Esophagus muscularis mucosa (tissue), 4 donors: ENCODE measurements at regions not wholly inside any gene's neighbourhood (a gene's known extent, or its start where the extent isn't known, plus 50 kb on each side); places are given as distances from the start of the nearest gene placed in this dataset.

ENCODE experiments used
- DNase-seq: peaks from one replicate; pipeline ENCODE4 v3.0.0-alpha.2; 2017; ENCODE audit errors: extremely low spot score
- H3K27ac ChIP-seq, 4 donors: fragments of 200-600 bp; sonication (generic); replicated peaks in 1 of 4; 1 replicate in 3 of 4; 2 replicates in 1 of 4; pipeline ENCODE4 v1.5.1; 2016 to 2019; ENCODE audit warnings: mild to moderate bottlenecking in 1 of 4
- H3K27me3 ChIP-seq, 4 donors: fragments of 200-600 bp; sonication (generic); one replicate each; pipeline versions ENCODE4 v1.5.1 to v1.6.0; 2016 to 2019
- H3K36me3 ChIP-seq, 4 donors: fragments of 200-600 bp; sonication (generic); one replicate each; pipeline ENCODE4 v1.5.1; 2016 to 2019
- H3K4me1 ChIP-seq, 4 donors: fragments of 200-600 bp; sonication (generic); one replicate each; pipeline ENCODE4 v1.5.1; 2016 to 2019
- H3K4me3 ChIP-seq, 4 donors: fragments of 200-600 bp; sonication (generic); 1 replicate in 2 of 4; 2 replicates in 2 of 4; pipeline ENCODE4 v1.5.1; 2016 to 2019; ENCODE audit warnings: mild to moderate bottlenecking in 4 of 4, moderate library complexity in 1 of 4
- H3K9me3 ChIP-seq, 4 donors: fragments of 200-600 bp; sonication (generic); 1 replicate in 3 of 4; 2 replicates in 1 of 4; pipeline ENCODE4 v1.5.1; 2016 to 2019
- EP300 ChIP-seq: sonication (generic); formaldehyde crosslinking; IDR thresholded peaks from one replicate; pipeline ENCODE4 v1.6.1; 2017; ENCODE audit warnings: antibody characterized with exemption
- POLR2A ChIP-seq: fragments of 450-650 bp; IDR thresholded peaks from one replicate; pipeline ENCODE4 v1.6.1; 2017; ENCODE audit warnings: antibody characterized with exemption, moderate library complexity, mild to moderate bottlenecking, low read depth
- POLR2AphosphoS5 ChIP-seq, 2 donors: sonication (generic); formaldehyde crosslinking; IDR thresholded peaks; one replicate each; pipeline ENCODE4 v1.6.1; 2017; ENCODE audit warnings: antibody characterized with exemption in 2 of 2
- WGBS: methylation state at CpG from one replicate; pipeline ENCODE4 v1.1.5; 2018; 5-methylcytosine and 5-hydroxymethylcytosine counted together
- intact Hi-C: fragments of 100-400 bp; cut with DNase I; formaldehyde crosslinking; loops from one replicate; pipeline ENCODE4 v1.15.1; 2023
- TF ChIP-seq, protein P1 (sequence below), 3 experiments: fragments of 200-600 bp in 2 of 3; fragments of 450-650 bp in 1 of 3; sonication (generic) in 2 of 3; IDR thresholded peaks; one replicate each; pipeline ENCODE4 v1.5.1; 2017 to 2019; ENCODE audit warnings: antibody characterized with exemption in 3 of 3, mild to moderate bottlenecking in 2 of 3, moderate library complexity in 1 of 3

DNA sequence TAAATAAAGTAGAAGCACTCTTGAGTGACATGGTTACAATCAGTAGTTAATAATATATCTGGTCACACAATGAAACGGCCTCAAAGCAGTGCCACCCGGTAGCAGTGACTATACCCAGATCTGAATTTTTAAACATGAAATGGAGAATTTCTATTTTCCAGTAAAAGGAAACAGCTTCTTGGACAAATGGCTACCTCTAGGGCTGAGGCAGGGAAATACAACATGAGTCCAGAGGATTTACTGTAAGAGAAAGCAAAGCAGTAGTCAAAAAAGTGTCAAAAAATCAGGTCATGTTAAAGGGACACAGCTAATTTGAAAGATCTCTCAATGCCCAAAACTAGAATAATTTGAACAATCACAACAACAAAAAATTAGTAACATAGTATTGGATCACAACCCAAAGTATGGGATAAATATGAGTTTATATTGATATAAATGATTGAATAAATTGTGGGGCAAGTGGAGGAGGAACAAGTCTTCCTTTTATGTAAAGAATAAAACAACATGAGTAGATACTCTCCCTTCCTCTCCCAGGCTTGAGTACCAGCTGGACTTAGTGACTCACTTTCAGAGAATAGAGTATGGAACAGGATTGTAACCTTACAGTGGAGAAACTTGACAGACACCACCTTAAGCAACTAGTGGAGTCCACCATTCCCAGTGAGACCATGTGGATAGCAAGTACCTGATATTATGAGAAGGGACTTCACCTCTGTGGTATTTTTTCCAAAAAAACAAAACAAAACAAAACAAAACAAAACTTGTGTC is 180.8 kb downstream of the MBD2 start:
- TF ChIP-seq POLR2A, result no peak
- TF ChIP-seq, protein P1, sequence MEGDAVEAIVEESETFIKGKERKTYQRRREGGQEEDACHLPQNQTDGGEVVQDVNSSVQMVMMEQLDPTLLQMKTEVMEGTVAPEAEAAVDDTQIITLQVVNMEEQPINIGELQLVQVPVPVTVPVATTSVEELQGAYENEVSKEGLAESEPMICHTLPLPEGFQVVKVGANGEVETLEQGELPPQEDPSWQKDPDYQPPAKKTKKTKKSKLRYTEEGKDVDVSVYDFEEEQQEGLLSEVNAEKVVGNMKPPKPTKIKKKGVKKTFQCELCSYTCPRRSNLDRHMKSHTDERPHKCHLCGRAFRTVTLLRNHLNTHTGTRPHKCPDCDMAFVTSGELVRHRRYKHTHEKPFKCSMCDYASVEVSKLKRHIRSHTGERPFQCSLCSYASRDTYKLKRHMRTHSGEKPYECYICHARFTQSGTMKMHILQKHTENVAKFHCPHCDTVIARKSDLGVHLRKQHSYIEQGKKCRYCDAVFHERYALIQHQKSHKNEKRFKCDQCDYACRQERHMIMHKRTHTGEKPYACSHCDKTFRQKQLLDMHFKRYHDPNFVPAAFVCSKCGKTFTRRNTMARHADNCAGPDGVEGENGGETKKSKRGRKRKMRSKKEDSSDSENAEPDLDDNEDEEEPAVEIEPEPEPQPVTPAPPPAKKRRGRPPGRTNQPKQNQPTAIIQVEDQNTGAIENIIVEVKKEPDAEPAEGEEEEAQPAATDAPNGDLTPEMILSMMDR (IDR thresholded peaks at IDR 0.05), result no peak
- no peak for TF ChIP-seq POLR2AphosphoS5 (IDR thresholded peaks at IDR 0.05)
- no peak for TF ChIP-seq EP300
- Histone ChIP-seq H3K36me3 (no peaks in the 10 kb centered on the region), H3K27me3 (no peaks in the 10 kb centered on the region), H3K9me3 (no peaks in the 10 kb centered on the region), H3K27ac (no peak overlapping the region), H3K4me1 (peaks cover 0 to 8% (median 4%) of the 10 kb centered on the region in 4 donors), H3K4me3 (no peak overlapping the region)
- 83% methylated on average over 2 of the region's 2 CpGs for WGBS
- no peak for DNase-seq
- intact Hi-C loops, result no loop called here

DNA sequence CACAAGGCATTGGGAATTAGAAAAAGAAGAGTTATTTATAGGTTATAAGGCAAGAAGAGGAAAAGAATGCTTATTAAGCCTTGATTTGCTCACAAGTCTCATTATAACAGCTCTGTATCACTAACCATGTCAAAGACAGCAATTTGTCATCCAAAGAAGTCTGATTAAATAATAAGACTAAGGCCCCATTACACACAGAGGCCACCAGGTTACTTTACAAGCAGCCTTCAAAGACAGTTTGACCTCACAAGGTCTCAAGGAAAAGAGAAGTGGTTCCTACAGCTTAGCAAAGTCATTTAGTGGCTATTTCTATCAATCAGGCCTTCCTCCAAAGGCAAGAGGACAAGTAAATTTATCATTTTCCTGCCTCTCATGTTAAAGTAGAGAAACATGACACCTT is 188.5 kb downstream of the MBD2 start:
- no peak overlapping the region for H3K27ac ChIP-seq
- TF ChIP-seq POLR2A (no peak), EP300 (no peak), POLR2AphosphoS5 (IDR thresholded peaks at IDR 0.05) (no peak)
- TF ChIP-seq, protein P1 (IDR thresholded peaks at IDR 0.05), result no peak
- no peaks in the 10 kb centered on the region for H3K9me3 ChIP-seq
- no peak for DNase-seq
- no peaks in the 10 kb centered on the region for H3K27me3 ChIP-seq
- H3K4me1 ChIP-seq, result no peaks in the 10 kb centered on the region
- H3K4me3 ChIP-seq, result no peak overlapping the region
- intact Hi-C loops, result no loop called here
- H3K36me3 ChIP-seq, result no peaks in the 10 kb centered on the region

DNA sequence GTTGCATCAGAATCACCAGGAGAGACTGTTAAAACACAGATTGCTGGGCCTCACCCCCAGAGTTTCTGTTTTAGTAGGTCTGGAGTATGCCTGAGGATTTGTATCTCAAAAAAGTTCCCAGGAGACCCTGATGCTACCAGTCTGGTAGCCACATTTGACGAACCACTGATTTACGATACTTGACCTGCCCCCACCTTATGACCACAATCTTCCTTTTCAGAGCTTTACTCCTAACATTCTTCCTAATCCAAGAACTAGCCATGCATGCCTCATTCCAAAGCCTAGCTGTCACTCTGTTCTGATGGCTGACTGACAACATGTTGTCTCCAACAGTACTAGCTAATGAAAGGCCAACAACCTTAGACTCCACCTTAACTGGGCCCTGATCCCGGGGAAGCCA is 191.4 kb downstream of the MBD2 start:
- WGBS, result 90% methylated on average over 3 of the region's 3 CpGs
- Histone ChIP-seq H3K4me3 (no peak overlapping the region), H3K9me3 (no peaks in the 10 kb centered on the region), H3K4me1 (no peaks in the 10 kb centered on the region), H3K27ac (no peak overlapping the region), H3K27me3 (no peaks in the 10 kb centered on the region), H3K36me3 (no peaks in the 10 kb centered on the region)
- TF ChIP-seq POLR2A (no peak), EP300 (no peak), POLR2AphosphoS5 (IDR thresholded peaks at IDR 0.05) (no peak)
- TF ChIP-seq, protein P1 (IDR thresholded peaks at IDR 0.05), result no peak
- DNase-seq, result no peak
- intact Hi-C loops, result no loop called here

DNA sequence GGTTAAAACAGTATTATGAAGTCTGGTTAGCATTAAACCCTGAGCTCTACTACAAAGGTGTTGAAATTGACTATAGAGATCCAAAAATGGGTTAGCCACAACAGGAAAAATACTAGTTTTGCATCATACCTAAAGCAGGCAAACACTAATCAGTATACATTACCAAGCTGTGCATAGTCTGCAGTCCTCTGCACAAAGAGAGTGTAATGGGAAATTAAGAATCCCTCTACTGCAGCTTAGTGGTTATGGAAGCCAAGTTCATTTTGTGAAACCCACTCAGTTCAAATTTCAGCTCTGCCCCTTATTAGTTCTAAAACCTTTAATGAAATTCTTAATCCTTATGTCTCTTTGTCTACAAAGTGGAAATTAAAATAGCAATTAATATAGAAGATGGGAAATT is 192.1 kb downstream of the MBD2 start:
- Histone ChIP-seq H3K4me3 (no peak overlapping the region), H3K27me3 (no peaks in the 10 kb centered on the region), H3K9me3 (no peaks in the 10 kb centered on the region), H3K36me3 (no peaks in the 10 kb centered on the region), H3K4me1 (no peaks in the 10 kb centered on the region), H3K27ac (no peak overlapping the region)
- DNase-seq, result no peak
- intact Hi-C loops, result no loop called here
- TF ChIP-seq, protein P1 (IDR thresholded peaks at IDR 0.05), result no peak
- no peak for TF ChIP-seq POLR2AphosphoS5 (IDR thresholded peaks at IDR 0.05)
- no peak for TF ChIP-seq POLR2A
- TF ChIP-seq EP300, result no peak

DNA sequence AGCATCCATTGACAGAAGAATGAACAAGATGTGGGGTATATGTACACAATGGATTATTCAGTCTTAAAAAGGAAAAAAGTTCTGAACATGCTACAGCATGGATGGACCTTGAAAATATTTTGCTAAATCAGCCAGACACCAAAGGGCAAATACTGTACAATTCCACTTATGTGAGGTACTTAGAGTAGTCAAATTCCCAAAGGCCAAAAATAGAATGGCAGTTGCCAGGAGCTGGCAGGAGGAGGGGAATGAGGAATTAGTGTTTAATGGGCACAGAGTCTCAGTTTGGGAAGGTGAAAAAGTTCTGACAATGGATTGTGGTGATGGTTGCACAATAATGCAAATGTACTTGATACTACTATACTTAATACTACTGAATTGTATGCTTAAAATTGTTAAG is 193.2 kb downstream of the MBD2 start:
- no peak overlapping the region for H3K4me3 ChIP-seq
- DNase-seq, result no peak
- no peaks in the 10 kb centered on the region for H3K36me3 ChIP-seq
- no peaks in the 10 kb centered on the region for H3K27me3 ChIP-seq
- H3K9me3 ChIP-seq, result no peaks in the 10 kb centered on the region
- no peaks in the 10 kb centered on the region for H3K4me1 ChIP-seq
- intact Hi-C loops, result no loop called here
- H3K27ac ChIP-seq, result no peak overlapping the region
- TF ChIP-seq POLR2A, result no peak
- TF ChIP-seq EP300, result no peak
- TF ChIP-seq POLR2AphosphoS5 (IDR thresholded peaks at IDR 0.05), result no peak
- TF ChIP-seq, protein P1 (IDR thresholded peaks at IDR 0.05), result no peak
